AG10803 (cell line): ENCODE measurements at regions not wholly inside any gene's neighbourhood (a gene's known extent, or its start where the extent isn't known, plus 50 kb on each side); places are given as distances from the start of the nearest gene placed in this dataset.

ENCODE experiments used
- DNase-seq: peaks from one replicate; pipeline ENCODE4 v3.0.0; 2010; ENCODE audit warnings: low read depth
- H3K4me3 ChIP-seq: 2 replicates; pipeline ENCODE4 v1.5.1; 2011; ENCODE audit warnings: mild to moderate bottlenecking, low read length, control low read depth
- TF ChIP-seq, protein P1 (sequence below): conservative IDR thresholded peaks from 2 replicates; pipeline ENCODE4 v1.5.1; 2011; ENCODE audit warnings: mild to moderate bottlenecking, low read length, control low read depth, inconsistent platforms

DNA sequence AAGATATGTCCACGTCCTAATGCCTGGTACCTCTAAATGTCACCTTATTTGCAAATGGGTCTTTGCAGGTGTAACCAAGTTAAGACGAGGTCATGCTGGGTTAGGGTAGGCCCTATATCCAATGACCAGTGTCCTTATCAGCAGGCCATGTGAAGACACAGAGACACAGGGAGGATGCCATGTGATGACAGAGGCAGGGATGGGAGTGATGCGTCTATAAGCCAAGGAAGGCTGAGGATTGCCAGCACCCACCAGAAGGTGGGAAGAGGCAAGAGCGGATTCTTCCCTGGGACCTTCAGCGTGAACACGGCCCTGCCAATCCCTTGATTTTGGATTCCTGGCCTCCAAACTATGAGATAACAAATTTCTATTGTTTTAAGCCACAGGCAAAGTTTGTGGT is 123.4 kb upstream of the CXCL14 start:
- TF ChIP-seq, protein P1, sequence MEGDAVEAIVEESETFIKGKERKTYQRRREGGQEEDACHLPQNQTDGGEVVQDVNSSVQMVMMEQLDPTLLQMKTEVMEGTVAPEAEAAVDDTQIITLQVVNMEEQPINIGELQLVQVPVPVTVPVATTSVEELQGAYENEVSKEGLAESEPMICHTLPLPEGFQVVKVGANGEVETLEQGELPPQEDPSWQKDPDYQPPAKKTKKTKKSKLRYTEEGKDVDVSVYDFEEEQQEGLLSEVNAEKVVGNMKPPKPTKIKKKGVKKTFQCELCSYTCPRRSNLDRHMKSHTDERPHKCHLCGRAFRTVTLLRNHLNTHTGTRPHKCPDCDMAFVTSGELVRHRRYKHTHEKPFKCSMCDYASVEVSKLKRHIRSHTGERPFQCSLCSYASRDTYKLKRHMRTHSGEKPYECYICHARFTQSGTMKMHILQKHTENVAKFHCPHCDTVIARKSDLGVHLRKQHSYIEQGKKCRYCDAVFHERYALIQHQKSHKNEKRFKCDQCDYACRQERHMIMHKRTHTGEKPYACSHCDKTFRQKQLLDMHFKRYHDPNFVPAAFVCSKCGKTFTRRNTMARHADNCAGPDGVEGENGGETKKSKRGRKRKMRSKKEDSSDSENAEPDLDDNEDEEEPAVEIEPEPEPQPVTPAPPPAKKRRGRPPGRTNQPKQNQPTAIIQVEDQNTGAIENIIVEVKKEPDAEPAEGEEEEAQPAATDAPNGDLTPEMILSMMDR, result no peak
- H3K4me3 ChIP-seq, result no peak overlapping the region
- no peak for DNase-seq

DNA sequence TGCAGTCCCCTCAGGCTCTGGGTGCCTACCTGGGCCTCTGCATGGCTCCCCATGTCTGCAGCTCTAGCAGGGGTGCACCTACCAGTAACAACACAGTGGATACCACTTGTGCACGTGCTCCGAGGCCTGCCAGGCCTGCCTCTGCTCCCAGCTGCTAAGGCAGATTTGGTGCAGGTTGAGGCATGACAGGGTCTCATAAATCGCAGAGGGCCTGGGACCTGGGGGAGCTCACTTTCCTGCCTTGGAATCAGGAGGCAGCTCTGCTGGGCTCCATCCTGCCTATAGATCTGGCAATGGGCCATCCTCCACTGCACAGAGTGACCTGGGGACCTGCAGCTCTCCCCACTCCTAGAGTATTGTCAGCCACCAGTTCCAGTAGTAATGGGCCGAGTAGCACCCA is 121.9 kb upstream of the CXCL14 start:
- H3K4me3 ChIP-seq, result no peak overlapping the region
- no peak for DNase-seq
- TF ChIP-seq, protein P1, result no peak

GRCh38 chr5:135697959-135698345 is 119.2 kb upstream of the CXCL14 start:
- TF ChIP-seq, protein P1, result no peak
- DNase-seq, result no peak
- H3K4me3 ChIP-seq, result no peak overlapping the region

GRCh38 chr5:135697251-135697958 is 118.6 kb upstream of the CXCL14 start:
- H3K4me3 ChIP-seq, result no peak overlapping the region
- TF ChIP-seq, protein P1, result no peak
- no peak for DNase-seq

GRCh38 chr5:135696317-135696716 is 117.5 kb upstream of the CXCL14 start:
- no peak overlapping the region for H3K4me3 ChIP-seq
- DNase-seq, result no peak

DNA sequence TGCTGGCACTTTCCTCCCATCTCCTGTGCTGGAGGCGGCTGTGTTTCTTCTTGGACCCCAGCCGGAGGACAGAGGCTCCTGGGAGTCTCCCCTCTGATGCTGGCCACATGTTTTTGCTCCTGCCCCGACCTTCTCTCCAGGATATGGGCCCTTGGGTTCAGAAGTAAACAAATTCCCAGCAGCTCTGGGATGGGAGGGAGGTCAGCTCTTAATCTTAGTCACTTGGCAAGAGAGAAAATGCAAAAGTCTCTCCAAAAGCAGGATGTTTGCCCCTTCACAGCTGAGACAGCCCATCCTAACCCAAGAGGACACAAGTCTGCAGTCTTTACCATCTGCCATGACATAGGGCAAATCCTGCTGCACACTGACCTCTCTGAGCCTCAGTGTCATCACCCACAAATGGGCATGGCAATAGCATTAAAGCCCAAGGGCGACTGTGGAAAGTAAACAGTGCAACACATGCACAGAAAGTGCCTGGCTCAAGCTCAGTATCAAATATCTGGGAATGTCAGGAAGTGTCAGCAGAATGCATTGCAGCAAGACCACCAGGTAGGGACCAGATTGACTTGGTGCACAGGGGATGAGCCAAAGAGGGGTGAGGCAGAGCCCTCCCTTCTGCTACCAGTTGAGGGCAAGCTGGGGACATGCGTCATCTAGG is 117.0 kb upstream of the CXCL14 start:
- TF ChIP-seq, protein P1, result no peak
- DNase-seq, result no peak

More at GRCh38 chr5:135696317-135696716, 117.5 kb upstream of the CXCL14 start:
- TF ChIP-seq, protein P1, result no peak

GRCh38 chr5:135694906-135695305 is 116.1 kb upstream of the CXCL14 start:
- no peak overlapping the region for H3K4me3 ChIP-seq
- no peak for DNase-seq
- TF ChIP-seq, protein P1, result no peak

More for the DNA sequence above, 117.0 kb upstream of the CXCL14 start:
- H3K4me3 ChIP-seq, result no peak overlapping the region
